K562 (cell line): ENCODE measurements at regions not wholly inside any gene's neighbourhood (a gene's known extent, or its start where the extent isn't known, plus 50 kb on each side); places are given as distances from the start of the nearest gene placed in this dataset.

Experiments
- ATAC-seq: fragments of 200-7000 bp; cut with Tn5 transposase; 3 replicates; pipeline ENCODE4 v1.9.1; 2020; ENCODE audit warnings: moderate library complexity
- BruUV-seq: library from RNA; stranded (reverse); fragments of 400-500 nt; replicated peaks from 2 replicates; lab custom pipeline; 2021; lab: Mats Ljungman, UMichigan
- CTCF ChIA-PET: fragments of 300-600 bp; formaldehyde crosslinking; extraction: SDS; loops from one replicate; lab custom pipeline; 2021; ENCODE audit warnings: low intra/inter-chr PET ratio; lab: Yijun Ruan, JAX
- POLR2A ChIA-PET: fragments of 300-600, 350-650 bp; sonication (Branson Sonifier 250); formaldehyde crosslinking; extraction: SDS; loops from one replicate; lab custom pipeline; 2021; ENCODE audit warnings: antibody characterized with exemption, inconsistent platforms; lab: Yijun Ruan, JAX
- DNase-seq, 4 experiments: peaks; one replicate each; pipeline versions ENCODE4 v3.0.0 to v3.0.0-alpha.2; 2011 to 2018; ENCODE audit warnings: low spot score in 3 of 4, mixed read lengths in 3 of 4; ENCODE audit errors: extremely low read depth in 1 of 4
- FAIRE-seq: peaks from 2 replicates; lab custom pipeline; 2011; peaks lifted over from hg19 to GRCh38; lab: Jason Lieb, UNC
- H2AFZ ChIP-seq: 2 replicates; pipeline ENCODE4 v1.6.0; 2011; ENCODE audit warnings: low read depth, low read length, control low read depth, inconsistent platforms
- H3K27ac ChIP-seq: fragments of 200-600 bp; 3 replicates; pipeline ENCODE4 v1.8.0; 2011; ENCODE audit warnings: low read depth, mild to moderate bottlenecking, control low read depth, inconsistent platforms, low read length, moderate library complexity, mixed read lengths; ENCODE audit errors: extremely low read depth
- H3K27me3 ChIP-seq, 2 experiments: fragments of 300-600 bp in 1 of 2; 2 replicates in 1 of 2; 3 replicates in 1 of 2; pipeline versions ENCODE4 v1.6.0 to v1.8.0; 2011; ENCODE audit warnings: inconsistent platforms in 2 of 2, low read length in 2 of 2, mild to moderate bottlenecking in 1 of 2, mixed read lengths in 1 of 2, moderate library complexity in 1 of 2; ENCODE audit not compliant: control insufficient read depth in 2 of 2, insufficient read depth in 2 of 2
- H3K36me3 ChIP-seq: fragments of 300-600 bp; 3 replicates; pipeline ENCODE4 v1.8.0; 2011; ENCODE audit warnings: mild to moderate bottlenecking, low read length, inconsistent platforms; ENCODE audit not compliant: control insufficient read depth, insufficient read depth
- H3K4me1 ChIP-seq, 2 experiments: fragments of 200-600 bp in 1 of 2; replicated peaks in 1 of 2; 2 replicates in 1 of 2; 3 replicates in 1 of 2; pipeline versions ENCODE4 v1.5.1 to v1.8.0; 2011; ENCODE audit warnings: inconsistent platforms in 2 of 2, low read length in 2 of 2, mild to moderate bottlenecking in 1 of 2, mixed read lengths in 1 of 2, moderate library complexity in 1 of 2; ENCODE audit not compliant: control insufficient read depth in 2 of 2, insufficient read depth in 2 of 2
- H3K4me2 ChIP-seq: 2 replicates; pipeline ENCODE4 v1.6.1; 2011; ENCODE audit warnings: low read length, control low read depth, inconsistent platforms, mixed read lengths; ENCODE audit not compliant: insufficient read depth
- H3K4me3 ChIP-seq: fragments of 200-600 bp; sonication (generic), shearing (Covaris generic); 2 replicates; pipeline ENCODE4 v1.5.1; 2016; ENCODE audit warnings: control low read depth, inconsistent platforms
- H3K79me2 ChIP-seq: fragments of 200-600 bp; 3 replicates; pipeline ENCODE4 v1.8.0; 2011; ENCODE audit warnings: low read length, inconsistent platforms; ENCODE audit not compliant: control insufficient read depth, insufficient read depth
- H3K9ac ChIP-seq, 2 experiments: 2 replicates each; pipeline versions ENCODE4 v1.6.0 to v1.6.1; 2011; ENCODE audit warnings: low read depth in 2 of 2, low read length in 2 of 2, control low read depth in 1 of 2, inconsistent platforms in 1 of 2, mild to moderate bottlenecking in 1 of 2, mixed read lengths in 1 of 2; ENCODE audit not compliant: insufficient read depth in 1 of 2
- H3K9me1 ChIP-seq: one replicate; pipeline ENCODE4 v1.6.0; 2011; ENCODE audit warnings: inconsistent platforms, mild to moderate bottlenecking, low read length, moderate library complexity; ENCODE audit not compliant: control insufficient read depth, insufficient read depth
- H3K9me3 ChIP-seq: replicated peaks from 2 replicates; pipeline ENCODE4 v1.5.1; 2011; ENCODE audit warnings: low read depth, low read length, inconsistent platforms; ENCODE audit not compliant: control insufficient read depth, insufficient read depth
- H4K20me1 ChIP-seq: replicated peaks from 2 replicates; pipeline ENCODE4 v1.6.1; 2011; ENCODE audit warnings: low read length, inconsistent platforms, mixed read lengths; ENCODE audit not compliant: control insufficient read depth, insufficient read depth
- ARID2 ChIP-seq: fragments of 450-650 bp; IDR thresholded peaks from 2 replicates; pipeline ENCODE4 v1.6.1; 2017; ENCODE audit warnings: antibody characterized with exemption, mild to moderate bottlenecking
- MAFG ChIP-seq: fragments of 450-650 bp; conservative IDR thresholded peaks from 2 replicates; pipeline ENCODE4 v1.6.1; 2016; ENCODE audit warnings: missing genetic modification characterization, missing compliant biosample characterization
- ZBTB17 ChIP-seq: fragments of 450-650 bp; formaldehyde crosslinking; IDR thresholded peaks from 2 replicates; pipeline ENCODE4 v1.4.0; 2020; ENCODE audit warnings: mild to moderate bottlenecking
- ZNF589 ChIP-seq: fragments of 200-800 bp; sonication (Bioruptor generic); IDR thresholded peaks from 2 replicates; pipeline ENCODE4 v1.6.1; 2016; ENCODE audit warnings: low read depth, missing genetic modification characterization, missing compliant biosample characterization
- ZNF707 ChIP-seq: fragments of 250-450 bp; sonication (Bioruptor Pico); conservative IDR thresholded peaks from 2 replicates; pipeline ENCODE4 v1.8.0; 2022; ENCODE audit warnings: inconsistent platforms, mild to moderate bottlenecking, moderate library complexity
- WGBS: fragments of 100-300 bp; shearing (Covaris generic); methylation state at CpG from one replicate; pipeline ENCODE4 v1.1.6; 2016; ENCODE audit warnings: low coverage, mixed read lengths; ENCODE audit not compliant: insufficient coverage; ENCODE audit errors: missing lambda C conversion rate; 5-methylcytosine and 5-hydroxymethylcytosine counted together
- in situ Hi-C: fragments of 300-500 bp; cut with MboI; formaldehyde crosslinking; loops from 4 replicates; pipeline ENCODE4 v1.15.0; 2018; ENCODE audit warnings: inconsistent platforms, mixed read lengths
- intact Hi-C: fragments of 100-400 bp; cut with micrococcal nuclease; formaldehyde crosslinking; loops from 2 replicates; pipeline ENCODE4 v1.14.2; 2022
- TF ChIP-seq, protein P1 (sequence below): fragments of 450-650 bp; formaldehyde crosslinking; IDR thresholded peaks from 2 replicates; pipeline ENCODE4 v1.4.0; 2020; ENCODE audit warnings: mild to moderate bottlenecking, mixed read lengths

DNA sequence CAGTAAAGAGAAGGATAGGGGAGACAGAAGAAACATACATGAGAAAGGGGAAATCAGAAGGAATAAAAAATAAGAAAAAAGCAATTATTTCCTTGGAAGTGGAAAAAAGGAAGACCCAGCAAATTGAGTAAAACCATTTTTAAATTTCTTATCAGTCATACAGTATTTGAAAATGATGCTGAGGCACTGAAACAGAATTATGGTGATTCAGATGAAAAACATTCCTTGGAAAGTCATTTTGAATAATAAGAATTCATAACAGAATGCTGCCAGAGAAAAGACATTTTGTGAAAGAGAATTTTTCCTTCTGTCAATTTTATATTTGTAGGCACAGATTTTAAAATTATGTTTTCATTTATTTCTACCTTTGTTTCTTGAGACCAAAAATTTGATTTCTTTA is 895.5 kb upstream of the EPHA5 start (continued):
- TF ChIP-seq, protein P1, sequence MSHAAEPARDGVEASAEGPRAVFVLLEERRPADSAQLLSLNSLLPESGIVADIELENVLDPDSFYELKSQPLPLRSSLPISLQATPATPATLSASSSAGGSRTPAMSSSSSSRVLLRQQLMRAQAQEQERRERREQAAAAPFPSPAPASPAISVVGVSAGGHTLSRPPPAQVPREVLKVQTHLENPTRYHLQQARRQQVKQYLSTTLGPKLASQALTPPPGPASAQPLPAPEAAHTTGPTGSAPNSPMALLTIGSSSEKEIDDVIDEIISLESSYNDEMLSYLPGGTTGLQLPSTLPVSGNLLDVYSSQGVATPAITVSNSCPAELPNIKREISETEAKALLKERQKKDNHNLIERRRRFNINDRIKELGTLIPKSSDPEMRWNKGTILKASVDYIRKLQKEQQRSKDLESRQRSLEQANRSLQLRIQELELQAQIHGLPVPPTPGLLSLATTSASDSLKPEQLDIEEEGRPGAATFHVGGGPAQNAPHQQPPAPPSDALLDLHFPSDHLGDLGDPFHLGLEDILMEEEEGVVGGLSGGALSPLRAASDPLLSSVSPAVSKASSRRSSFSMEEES = no peak
- no peak for TF ChIP-seq ARID2

DNA sequence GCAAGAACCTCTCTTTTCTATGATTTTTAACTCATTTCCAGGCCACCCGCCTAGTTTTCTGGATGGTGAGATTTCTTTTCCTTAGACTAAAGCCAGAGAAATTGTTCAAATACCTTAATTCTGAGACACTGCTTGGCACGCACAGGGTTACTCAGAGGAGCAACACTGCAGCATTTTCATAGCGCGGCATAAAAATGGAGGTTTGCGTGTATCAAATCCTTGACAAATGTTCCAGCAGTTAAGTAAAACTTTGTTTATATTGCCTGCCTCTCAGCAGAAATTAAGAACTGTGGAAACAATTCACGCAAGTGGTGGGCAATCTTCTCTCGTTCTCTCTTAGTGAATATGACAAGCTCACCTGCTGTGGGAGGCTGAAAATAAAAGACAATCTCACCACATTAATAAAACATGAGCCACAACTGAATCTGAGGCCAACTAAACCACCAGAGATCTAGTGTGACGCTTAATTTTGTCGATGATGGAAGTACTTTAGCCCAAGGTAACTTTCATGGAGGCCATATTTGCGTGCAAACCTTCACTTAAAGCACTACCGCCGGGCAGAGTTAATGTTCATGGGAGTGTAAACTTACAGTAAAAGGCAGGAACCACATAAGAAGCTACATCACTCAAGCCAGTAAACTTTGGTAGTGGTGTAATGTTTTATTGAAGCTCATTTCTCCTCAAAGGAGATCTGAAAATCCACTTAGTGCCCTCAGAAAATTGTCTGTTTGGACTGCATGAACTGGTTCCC is 894.8 kb upstream of the EPHA5 start:
- intact Hi-C loops (no loop called here), in situ Hi-C loops (no loop called here)
- H3K9ac ChIP-seq = no peak overlapping the region
- ChIA-PET POLR2A (no interaction called here), CTCF (no interaction called here)
- DNase-seq (no peak), FAIRE-seq (no peak), ATAC-seq (no peak)
- no peaks in the 10 kb centered on the region for H3K79me2 ChIP-seq
- no peak overlapping the region for H3K4me3 ChIP-seq
- 2% methylated on average over 12 of the region's 12 CpGs for WGBS
- TF ChIP-seq ZBTB17 (CRISPR knock-in tag) (no peak), MAFG (tag) (no peak), ZNF707 (CRISPR knock-in tag) (no peak), ZNF589 (CRISPR knock-in tag) (no peak)
- no peaks in the 10 kb centered on the region for H3K36me3 ChIP-seq
- H3K9me1 ChIP-seq = no peaks in the 10 kb centered on the region
- no peak overlapping the region for H2AFZ ChIP-seq
- no peaks in the 10 kb centered on the region for H3K9me3 ChIP-seq
- BruUV-seq = no TSS peak
- no peak overlapping the region for H3K27ac ChIP-seq
- no peaks in the 10 kb centered on the region for H3K27me3 ChIP-seq
- H3K4me1 ChIP-seq = no peaks in the 10 kb centered on the region
- no peaks in the 10 kb centered on the region for H4K20me1 ChIP-seq
- H3K4me2 ChIP-seq = no peak overlapping the region
